Stimulated activated CD4-positive, alpha-beta T cell treated with anti-CD3 and anti-CD28 coated beads, TNF-alpha, amount 100 ng/mL, for 48 hours (primary cell): ENCODE measurements at regions not wholly inside any gene's neighbourhood (a gene's known extent, or its start where the extent isn't known, plus 50 kb on each side); places are given as distances from the start of the nearest gene placed in this dataset.

Experiments
- DNase-seq, 3 donors: peaks; one replicate each; pipeline ENCODE4 v3.0.0-alpha.2; 2020; ENCODE audit warnings: low read depth in 3 of 3

GRCh38 chr5:89930591-89931392, 478.8 kb downstream of the CETN3 start:
- no peak for DNase-seq

GRCh38 chr5:89929834-89930233, 479.7 kb downstream of the CETN3 start:
- DNase-seq: no peak

- no peak for DNase-seq
Observed at GRCh38 chr5:89929173-89929572, 480.4 kb downstream of the CETN3 start.

DNA sequence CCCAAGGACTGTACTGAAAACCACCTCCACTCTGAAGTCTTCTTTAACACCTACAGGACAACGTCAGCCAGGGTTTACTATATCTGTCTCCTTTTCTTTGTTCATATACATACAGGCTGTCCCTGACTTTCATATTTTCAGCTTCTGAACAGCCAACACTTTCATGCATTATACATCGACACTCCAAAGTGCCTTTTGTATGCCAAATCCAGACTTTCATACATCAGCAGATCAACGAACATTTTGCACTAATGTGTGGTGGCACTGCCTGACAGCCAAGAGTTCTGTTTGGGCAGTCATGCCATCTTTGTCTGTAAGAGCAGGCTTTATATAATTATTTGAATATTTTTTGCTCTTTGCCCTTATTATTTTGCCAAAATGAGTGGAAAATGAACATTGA, 487.4 kb downstream of the CETN3 start:
- no peak for DNase-seq

GRCh38 chr5:89917112-89917511, 492.4 kb downstream of the CETN3 start:
- no peak for DNase-seq

DNA sequence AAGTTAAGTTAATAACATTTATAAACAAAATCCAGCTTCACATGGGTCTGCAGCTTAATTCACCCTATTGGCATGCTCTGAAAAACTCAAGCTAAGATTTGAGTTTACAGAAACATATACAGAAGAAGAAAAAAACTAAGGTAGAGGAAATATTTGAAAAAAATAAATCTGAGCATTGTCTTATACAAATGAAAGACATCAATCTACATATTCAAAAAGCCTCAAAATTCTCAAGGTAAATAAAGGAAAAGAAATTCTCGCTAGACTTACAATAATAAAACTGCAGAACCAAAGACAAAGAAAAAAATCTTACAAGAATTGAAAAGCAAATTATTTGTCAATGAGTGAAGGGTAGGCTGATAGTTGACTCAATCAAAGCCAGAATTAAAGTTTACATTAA, 493.4 kb downstream of the CETN3 start:
- DNase-seq: no peak

GRCh38 chr5:89908876-89909275, 500.7 kb downstream of the CETN3 start:
- no peak for DNase-seq

GRCh38 chr5:89904442-89904841, 505.1 kb downstream of the CETN3 start:
- DNase-seq: no peak

DNA sequence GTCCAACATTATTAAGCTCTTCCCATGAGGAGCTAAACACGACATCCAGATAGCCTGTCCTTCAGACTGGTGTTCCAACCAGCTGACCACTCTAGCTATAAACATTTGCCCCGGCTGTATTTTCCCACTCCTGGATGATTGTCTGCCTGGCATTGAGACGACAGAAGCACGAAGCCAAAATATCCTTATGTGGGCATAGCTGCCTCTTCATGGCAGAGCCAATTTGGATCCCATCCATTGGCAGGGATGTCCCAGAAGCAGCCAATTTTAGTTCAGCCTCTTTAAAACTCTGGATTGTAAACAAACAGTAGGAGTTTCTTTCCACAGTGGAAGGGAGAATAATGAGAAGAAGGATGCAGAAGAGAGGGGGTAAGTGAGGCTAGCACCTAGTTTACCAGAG, 507.6 kb downstream of the CETN3 start:
- DNase-seq: no peak

DNA sequence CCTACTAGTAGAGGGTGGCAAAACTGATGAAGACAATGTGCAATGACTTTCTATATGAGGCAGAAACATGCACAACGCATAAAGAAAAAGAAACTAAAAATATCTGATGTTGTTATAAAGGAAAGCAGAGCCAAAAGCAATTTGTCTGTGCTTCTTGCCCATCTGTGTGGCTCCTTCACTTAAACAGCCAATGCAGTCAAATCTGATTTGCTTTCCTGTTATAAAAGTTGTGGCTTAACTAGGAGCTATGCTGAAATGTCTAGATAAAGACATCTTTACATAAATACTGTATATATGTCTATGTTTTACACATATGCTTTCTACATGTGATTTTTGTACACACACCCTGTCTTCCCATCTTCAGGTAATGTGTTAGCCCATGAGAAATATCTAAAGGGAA, 508.2 kb downstream of the CETN3 start:
- DNase-seq: no peak

- DNase-seq: no peak
Observed at GRCh38 chr5:89900346-89900745, 509.2 kb downstream of the CETN3 start.

GRCh38 chr5:89899559-89899958, 510.0 kb downstream of the CETN3 start:
- DNase-seq: no peak

GRCh38 chr5:89893546-89893945, 516.0 kb downstream of the CETN3 start:
- no peak for DNase-seq

GRCh38 chr5:89885670-89886069, 523.9 kb downstream of the CETN3 start:
- no peak for DNase-seq

DNA sequence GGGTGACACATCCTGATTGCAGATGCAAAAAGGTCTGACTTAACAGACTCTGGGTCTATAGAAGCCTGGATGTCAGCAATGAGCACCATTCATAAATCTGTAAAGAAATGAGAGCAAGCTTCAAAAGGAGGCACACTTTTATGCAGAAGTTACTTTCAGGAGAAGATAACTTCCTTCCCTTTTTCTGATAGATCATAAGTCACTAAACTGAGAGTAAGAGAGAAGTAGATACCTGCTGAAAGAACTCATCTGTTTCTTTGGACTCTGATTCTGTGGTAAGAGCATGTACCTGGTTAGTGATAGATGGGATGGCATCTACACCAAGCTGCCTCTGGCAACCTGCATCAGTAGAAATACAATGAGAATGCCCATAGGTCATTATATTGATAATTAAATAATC, 525.6 kb downstream of the CETN3 start:
- DNase-seq: no peak

GRCh38 chr5:89878140-89879132, 531.1 kb downstream of the CETN3 start:
- no peak for DNase-seq

DNA sequence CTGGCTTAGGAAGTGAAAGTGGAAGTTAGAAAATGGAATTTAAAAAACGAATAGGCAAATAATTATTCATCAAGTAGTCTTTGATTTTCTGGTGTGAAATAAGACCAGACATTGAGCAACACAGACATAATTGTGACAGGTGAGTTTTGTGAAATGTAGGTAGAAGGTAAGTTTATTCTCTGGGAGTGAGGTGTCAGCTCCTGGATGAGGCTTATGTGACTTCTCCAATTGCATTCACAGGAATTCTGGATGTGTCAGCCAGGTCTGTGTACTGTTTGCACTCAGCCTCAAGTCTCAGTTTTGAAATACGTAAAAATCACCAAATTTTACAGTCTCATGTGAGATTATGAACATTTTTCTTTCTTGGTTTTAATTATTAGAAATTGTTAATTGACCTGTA, 537.6 kb downstream of the CETN3 start:
- no peak for DNase-seq

DNA sequence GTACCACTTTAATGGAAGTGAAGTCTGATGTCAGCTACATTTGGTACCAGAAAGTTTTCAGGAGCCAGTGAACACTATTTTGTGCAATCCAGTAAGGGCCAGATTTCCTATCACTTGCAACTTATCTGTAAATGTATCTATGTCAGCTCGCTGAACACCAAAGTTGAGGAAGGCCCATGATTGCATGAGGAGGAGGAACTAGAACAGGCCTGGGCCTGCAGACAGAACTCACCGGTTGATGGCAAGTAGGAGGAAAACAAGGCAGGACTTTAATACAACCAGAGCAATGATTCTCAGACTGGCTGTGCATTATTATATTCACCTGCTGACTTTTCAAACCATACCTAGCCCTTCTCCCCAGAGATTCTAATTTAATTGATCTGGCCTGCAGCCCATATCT, 540.2 kb downstream of the CETN3 start:
- DNase-seq: no peak

- DNase-seq: no peak
Observed at GRCh38 chr5:89866410-89866809, 543.1 kb downstream of the CETN3 start.

- no peak for DNase-seq
Observed at GRCh38 chr5:89864941-89865340, 544.6 kb downstream of the CETN3 start.

- DNase-seq: no peak
Observed at GRCh38 chr5:89857790-89858189, 551.8 kb downstream of the CETN3 start.

- DNase-seq: no peak
Observed at GRCh38 chr5:89855417-89855816, 554.1 kb downstream of the CETN3 start.

- DNase-seq: no peak
Observed at GRCh38 chr5:89851911-89852310, 557.6 kb downstream of the CETN3 start.
